Right lobe of liver (tissue), 4 donors: ENCODE measurements at regions not wholly inside any gene's neighbourhood (a gene's known extent, or its start where the extent isn't known, plus 50 kb on each side); places are given as distances from the start of the nearest gene placed in this dataset.

Experiments
- POLR2A ChIP-seq: fragments of 450-650 bp; IDR thresholded peaks from one replicate; pipeline ENCODE4 v1.6.1; 2017; ENCODE audit warnings: antibody characterized with exemption, mild to moderate bottlenecking
- TF ChIP-seq, protein P1 (sequence below), 4 donors: fragments of 200-600 bp in 3 of 4; fragments of 450-650 bp in 1 of 4; IDR thresholded peaks; one replicate each; pipeline versions ENCODE4 v1.5.1 to v1.8.0; 2016 to 2022; ENCODE audit warnings: antibody characterized with exemption in 4 of 4, mild to moderate bottlenecking in 2 of 4
- donor health status: DM: no; HTN: no; CAD: no.
- donor health status: DM: no; HTN: no; CAD: no.
- donor health status: DM: no; HTN: yes; CAD: no.

DNA sequence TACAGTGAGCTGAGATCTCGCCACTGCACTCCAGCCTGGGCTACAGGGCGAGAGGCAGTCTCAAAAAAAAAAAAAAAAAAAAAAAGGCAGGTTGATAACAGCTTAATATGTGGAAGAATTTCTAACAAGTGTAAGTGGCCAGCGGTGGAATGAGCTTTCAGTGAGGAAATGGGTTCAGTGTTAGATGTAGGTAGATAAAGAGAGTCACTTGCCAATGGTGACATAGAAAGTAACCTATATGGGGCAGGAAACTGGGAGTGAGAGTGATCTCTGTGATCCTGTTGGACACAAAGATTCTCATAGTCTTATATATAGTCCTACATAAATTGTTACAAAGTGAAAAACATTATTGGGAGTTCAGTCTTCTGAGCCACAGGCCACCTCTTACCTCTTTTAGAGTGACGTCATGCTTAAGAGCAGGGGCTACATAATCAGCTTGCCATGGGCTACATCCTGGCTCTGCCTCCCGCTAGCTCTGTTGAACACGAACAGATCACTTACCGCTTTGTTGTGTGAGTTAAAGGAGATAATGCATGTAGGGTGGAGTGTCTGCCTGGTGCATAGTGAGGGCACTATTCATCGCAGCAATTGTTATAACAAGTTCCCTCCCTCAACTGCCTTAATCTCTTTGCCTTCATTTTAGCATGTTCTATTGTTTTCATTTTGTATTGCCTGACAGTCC lies 110.2 kb upstream of the ELAC2 start:
- TF ChIP-seq, protein P1, sequence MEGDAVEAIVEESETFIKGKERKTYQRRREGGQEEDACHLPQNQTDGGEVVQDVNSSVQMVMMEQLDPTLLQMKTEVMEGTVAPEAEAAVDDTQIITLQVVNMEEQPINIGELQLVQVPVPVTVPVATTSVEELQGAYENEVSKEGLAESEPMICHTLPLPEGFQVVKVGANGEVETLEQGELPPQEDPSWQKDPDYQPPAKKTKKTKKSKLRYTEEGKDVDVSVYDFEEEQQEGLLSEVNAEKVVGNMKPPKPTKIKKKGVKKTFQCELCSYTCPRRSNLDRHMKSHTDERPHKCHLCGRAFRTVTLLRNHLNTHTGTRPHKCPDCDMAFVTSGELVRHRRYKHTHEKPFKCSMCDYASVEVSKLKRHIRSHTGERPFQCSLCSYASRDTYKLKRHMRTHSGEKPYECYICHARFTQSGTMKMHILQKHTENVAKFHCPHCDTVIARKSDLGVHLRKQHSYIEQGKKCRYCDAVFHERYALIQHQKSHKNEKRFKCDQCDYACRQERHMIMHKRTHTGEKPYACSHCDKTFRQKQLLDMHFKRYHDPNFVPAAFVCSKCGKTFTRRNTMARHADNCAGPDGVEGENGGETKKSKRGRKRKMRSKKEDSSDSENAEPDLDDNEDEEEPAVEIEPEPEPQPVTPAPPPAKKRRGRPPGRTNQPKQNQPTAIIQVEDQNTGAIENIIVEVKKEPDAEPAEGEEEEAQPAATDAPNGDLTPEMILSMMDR (IDR thresholded peaks at IDR 0.05), result no peak
- no peak for TF ChIP-seq POLR2A
